SU-DHL-6 (cell line): ENCODE measurements at regions not wholly inside any gene's neighbourhood (a gene's known extent, or its start where the extent isn't known, plus 50 kb on each side); places are given as distances from the start of the nearest gene placed in this dataset.

Source experiments
- CTCF ChIP-seq: fragments of 200-600 bp; sonication (generic); IDR thresholded peaks from one replicate; pipeline ENCODE4 v1.5.1; 2017; ENCODE audit warnings: antibody characterized with exemption, mild to moderate bottlenecking, low read length, moderate library complexity; ENCODE audit not compliant: insufficient read depth, poor library complexity, severe bottlenecking
- EZH2phosphoT487 ChIP-seq: fragments of 200-600 bp; sonication (generic), shearing (Covaris generic); conservative IDR thresholded peaks from 2 replicates; pipeline ENCODE4 v1.6.1; 2018; ENCODE audit warnings: mild to moderate bottlenecking, antibody characterized with exemption, low read length, moderate library complexity, mixed read lengths

- TF ChIP-seq CTCF: no peak
- no peak for TF ChIP-seq EZH2phosphoT487
Observed at GRCh38 chr4:27604692-27605091, 744.1 kb downstream of the STIM2 start.
